ENCODE measurements at regions not wholly inside any gene's neighbourhood (a gene's known extent, or its start where the extent isn't known, plus 50 kb on each side); places are given as distances from the start of the nearest gene placed in this dataset.

GRCh38 chr13:34793301-34793700 is 148.8 kb upstream of the NBEA start:
- FAIRE-seq (no peak), DNase-seq (ENCODE audit: insufficient read length) (no peak)
- no peak for TF ChIP-seq POLR2A (IDR thresholded peaks at IDR 0.05; ENCODE audit: low read depth, low read length)
- no peak for TF ChIP-seq TAF1 (IDR thresholded peaks at IDR 0.05; ENCODE audit: borderline replicate concordance, low read depth, low read length)
- TF ChIP-seq POLR2AphosphoS5 (IDR thresholded peaks at IDR 0.05; ENCODE audit: low read depth, low read length) = no peak

- FAIRE-seq = no peak
- DNase-seq (ENCODE audit: insufficient read length) = no peak
- no peak for TF ChIP-seq TAF1 (IDR thresholded peaks at IDR 0.05; ENCODE audit: borderline replicate concordance, low read depth, low read length)
- no peak for TF ChIP-seq POLR2AphosphoS5 (IDR thresholded peaks at IDR 0.05; ENCODE audit: low read depth, low read length)
- no peak for TF ChIP-seq POLR2A (IDR thresholded peaks at IDR 0.05; ENCODE audit: low read depth, low read length)
Observed at GRCh38 chr13:34803756-34804155, 138.3 kb upstream of the NBEA start.

- no peak for DNase-seq (ENCODE audit: insufficient read length)
- no peak for FAIRE-seq
- no peak for TF ChIP-seq TAF1 (IDR thresholded peaks at IDR 0.05; ENCODE audit: borderline replicate concordance, low read depth, low read length)
Observed at GRCh38 chr13:34805347-34805746, 136.7 kb upstream of the NBEA start.

- FAIRE-seq = no peak
- DNase-seq (ENCODE audit: insufficient read length) = no peak
- no peak for TF ChIP-seq POLR2AphosphoS5 (IDR thresholded peaks at IDR 0.05; ENCODE audit: low read depth, low read length)
Observed at GRCh38 chr13:34808649-34809048, 133.4 kb upstream of the NBEA start.

GRCh38 chr13:34810996-34811395 is 131.1 kb upstream of the NBEA start:
- DNase-seq (ENCODE audit: insufficient read length) = no peak
- no peak for FAIRE-seq
- TF ChIP-seq TAF1 (IDR thresholded peaks at IDR 0.05; ENCODE audit: borderline replicate concordance, low read depth, low read length) = no peak
- TF ChIP-seq POLR2A (IDR thresholded peaks at IDR 0.05; ENCODE audit: low read depth, low read length) = no peak
- no peak for TF ChIP-seq POLR2AphosphoS5 (IDR thresholded peaks at IDR 0.05; ENCODE audit: low read depth, low read length)

GRCh38 chr13:34815526-34815925 is 126.5 kb upstream of the NBEA start:
- FAIRE-seq = no peak
- TF ChIP-seq TAF1 (IDR thresholded peaks at IDR 0.05; ENCODE audit: borderline replicate concordance, low read depth, low read length) (no peak), POLR2A (IDR thresholded peaks at IDR 0.05; ENCODE audit: low read depth, low read length) (no peak), POLR2AphosphoS5 (IDR thresholded peaks at IDR 0.05; ENCODE audit: low read depth, low read length) (no peak)
- no peak for DNase-seq (ENCODE audit: insufficient read length)

- FAIRE-seq (no peak), DNase-seq (ENCODE audit: insufficient read length) (no peak)
- TF ChIP-seq POLR2AphosphoS5 (IDR thresholded peaks at IDR 0.05; ENCODE audit: low read depth, low read length) (no peak), TAF1 (IDR thresholded peaks at IDR 0.05; ENCODE audit: borderline replicate concordance, low read depth, low read length) (no peak), POLR2A (IDR thresholded peaks at IDR 0.05; ENCODE audit: low read depth, low read length) (no peak)
Observed at GRCh38 chr13:34816245-34816884, 125.7 kb upstream of the NBEA start.

GRCh38 chr13:34816908-34817665 is 125.0 kb upstream of the NBEA start:
- TF ChIP-seq TAF1 (IDR thresholded peaks at IDR 0.05; ENCODE audit: borderline replicate concordance, low read depth, low read length) = no peak
- no peak for TF ChIP-seq POLR2A (IDR thresholded peaks at IDR 0.05; ENCODE audit: low read depth, low read length)
- no peak for TF ChIP-seq POLR2AphosphoS5 (IDR thresholded peaks at IDR 0.05; ENCODE audit: low read depth, low read length)
- FAIRE-seq (no peak), DNase-seq (ENCODE audit: insufficient read length) (no peak)

- TF ChIP-seq POLR2AphosphoS5 (IDR thresholded peaks at IDR 0.05; ENCODE audit: low read depth, low read length) = no peak
- TF ChIP-seq POLR2A (IDR thresholded peaks at IDR 0.05; ENCODE audit: low read depth, low read length) = no peak
- no peak for TF ChIP-seq TAF1 (IDR thresholded peaks at IDR 0.05; ENCODE audit: borderline replicate concordance, low read depth, low read length)
- no peak for DNase-seq (ENCODE audit: insufficient read length)
- no peak for FAIRE-seq
Observed at GRCh38 chr13:34822650-34823049, 119.4 kb upstream of the NBEA start.

- TF ChIP-seq TAF1 (IDR thresholded peaks at IDR 0.05; ENCODE audit: borderline replicate concordance, low read depth, low read length) (no peak), POLR2A (IDR thresholded peaks at IDR 0.05; ENCODE audit: low read depth, low read length) (no peak), POLR2AphosphoS5 (IDR thresholded peaks at IDR 0.05; ENCODE audit: low read depth, low read length) (no peak)
- DNase-seq (ENCODE audit: insufficient read length) (no peak), FAIRE-seq (no peak)
Observed at GRCh38 chr13:34826432-34826831, 115.6 kb upstream of the NBEA start.

- DNase-seq (ENCODE audit: insufficient read length) = no peak
- no peak for FAIRE-seq
- TF ChIP-seq TAF1 (IDR thresholded peaks at IDR 0.05; ENCODE audit: borderline replicate concordance, low read depth, low read length) (no peak), POLR2AphosphoS5 (IDR thresholded peaks at IDR 0.05; ENCODE audit: low read depth, low read length) (no peak), POLR2A (IDR thresholded peaks at IDR 0.05; ENCODE audit: low read depth, low read length) (no peak)
Observed at GRCh38 chr13:34833562-34834182, 108.4 kb upstream of the NBEA start.

- FAIRE-seq = no peak
- TF ChIP-seq TAF1 (IDR thresholded peaks at IDR 0.05; ENCODE audit: borderline replicate concordance, low read depth, low read length) (no peak), POLR2A (IDR thresholded peaks at IDR 0.05; ENCODE audit: low read depth, low read length) (no peak), POLR2AphosphoS5 (IDR thresholded peaks at IDR 0.05; ENCODE audit: low read depth, low read length) (no peak)
- DNase-seq (ENCODE audit: insufficient read length) = no peak
Observed at GRCh38 chr13:34842466-34842865, 99.6 kb upstream of the NBEA start.
